GM12878 (cell line): ENCODE measurements at regions not wholly inside any gene's neighbourhood (a gene's known extent, or its start where the extent isn't known, plus 50 kb on each side); places are given as distances from the start of the nearest gene placed in this dataset.

Source experiments
- ATAC-seq: fragments of 200-7000 bp; cut with Tn5 transposase; 3 replicates; pipeline ENCODE4 v1.9.1; 2020; ENCODE audit warnings: mild to moderate bottlenecking, moderate library complexity
- BruUV-seq: library from RNA; stranded (reverse); fragments of 400-500 nt; replicated peaks from 2 replicates; lab custom pipeline; 2021; lab: Mats Ljungman, UMichigan
- CTCF ChIA-PET: fragments of 300-600 bp; sonication (Branson Sonifier 250); formaldehyde crosslinking; extraction: SDS; loops from one replicate; lab custom pipeline; 2021; ENCODE audit warnings: inconsistent platforms; lab: Yijun Ruan, JAX
- POLR2A ChIA-PET: fragments of 350-600 bp; formaldehyde crosslinking; extraction: SDS; loops from one replicate; lab custom pipeline; 2021; ENCODE audit warnings: inconsistent platforms; lab: Charles Lee
- RAD21 ChIA-PET: fragments of 300-600 bp; sonication (Branson Sonifier 250); formaldehyde crosslinking; loops from one replicate; lab custom pipeline; 2023; ENCODE audit warnings: antibody characterized with exemption; ENCODE audit not compliant: unreplicated experiment; lab: Charles Lee
- SMC1A ChIA-PET: fragments of 300-600 bp; sonication (Branson Sonifier 250); formaldehyde crosslinking; loops from one replicate; lab custom pipeline; 2023; ENCODE audit not compliant: unreplicated experiment, uncharacterized antibody; lab: Charles Lee
- DNase-seq: peaks from one replicate; pipeline ENCODE4 v3.0.0-alpha.2; 2011; ENCODE audit warnings: low read depth, low spot score
- FAIRE-seq: peaks from 3 replicates; lab custom pipeline; 2011; peaks lifted over from hg19 to GRCh38; lab: Jason Lieb, UNC
- H2AFZ ChIP-seq: 2 replicates; pipeline ENCODE4 v1.6.0; 2011; ENCODE audit warnings: low read depth, low read length, control low read depth; ENCODE audit not compliant: control insufficient read depth
- H3K27ac ChIP-seq: 2 replicates; pipeline ENCODE4 v1.5.1; 2011; ENCODE audit warnings: control low read depth; ENCODE audit not compliant: control insufficient read depth, insufficient read depth
- H3K27me3 ChIP-seq, 2 experiments: replicated peaks in 1 of 2; 2 replicates each; pipeline versions ENCODE4 v1.6.0 to v1.6.1; 2011; ENCODE audit warnings: low read length in 1 of 2; ENCODE audit not compliant: control insufficient read depth in 2 of 2, insufficient read depth in 2 of 2
- H3K36me3 ChIP-seq, 2 experiments: 2 replicates each; pipeline ENCODE4 v1.5.1; 2011; ENCODE audit warnings: low read length in 1 of 2; ENCODE audit not compliant: control insufficient read depth in 2 of 2, insufficient read depth in 2 of 2
- H3K4me1 ChIP-seq: 2 replicates; pipeline ENCODE4 v1.6.1; 2011; ENCODE audit warnings: mild to moderate bottlenecking, low read length, moderate library complexity, mixed read lengths; ENCODE audit not compliant: control insufficient read depth, insufficient read depth
- H3K4me2 ChIP-seq: 2 replicates; pipeline ENCODE4 v1.6.0; 2011; ENCODE audit warnings: control low read depth; ENCODE audit not compliant: control insufficient read depth, insufficient read depth
- H3K4me3 ChIP-seq: fragments of 200-600 bp; sonication (generic); 2 replicates; pipeline ENCODE4 v1.5.1; 2016
- H3K79me2 ChIP-seq: 2 replicates; pipeline ENCODE4 v1.6.0; 2011; ENCODE audit warnings: low read length; ENCODE audit not compliant: control insufficient read depth, insufficient read depth
- H3K9ac ChIP-seq: 2 replicates; pipeline ENCODE4 v1.8.0; 2011; ENCODE audit warnings: low read length, control low read depth, mixed read lengths; ENCODE audit not compliant: control insufficient read depth, insufficient read depth
- H3K9me3 ChIP-seq: replicated peaks from 3 replicates; pipeline ENCODE4 v1.5.1; 2011; ENCODE audit warnings: mild to moderate bottlenecking, low read length; ENCODE audit not compliant: control insufficient read depth, insufficient read depth
- H4K20me1 ChIP-seq: 2 replicates; pipeline ENCODE4 v1.6.0; 2011; ENCODE audit not compliant: control insufficient read depth, insufficient read depth
- EP300 ChIP-seq, 2 experiments: fragments of 150-350 bp in 1 of 2; IDR thresholded peaks; 2 replicates each; pipeline ENCODE4 v1.6.1; 2011 to 2012; ENCODE audit warnings: low read depth in 2 of 2, low read length in 2 of 2, borderline replicate concordance in 1 of 2, improper control_type of control experiment in 1 of 2, inconsistent platforms in 1 of 2; ENCODE audit not compliant: control insufficient read depth in 1 of 2
- NBN ChIP-seq: fragments of 450-650 bp; IDR thresholded peaks from 2 replicates; pipeline ENCODE4 v1.6.1; 2016
- STAT1 ChIP-seq: fragments of 450-650 bp; conservative IDR thresholded peaks from 2 replicates; pipeline ENCODE4 v1.6.1; 2014; ENCODE audit warnings: antibody characterized with exemption, mild to moderate bottlenecking
- ZNF24 ChIP-seq: fragments of 450-650 bp; IDR thresholded peaks from 2 replicates; pipeline ENCODE4 v1.6.1; 2017; ENCODE audit warnings: antibody characterized with exemption, mild to moderate bottlenecking
- WGBS: methylation state at CpG from one replicate; pipeline ENCODE4 v1.1.6; 2016; ENCODE audit warnings: low lambda C conversion rate; ENCODE audit not compliant: insufficient replicate concordance, insufficient coverage; ENCODE audit errors: missing lambda C conversion rate; 5-methylcytosine and 5-hydroxymethylcytosine counted together
- in situ Hi-C: fragments of 300-500 bp; cut with MboI; formaldehyde crosslinking; loops from 9 replicates; pipeline ENCODE4 v1.14.3; 2018; ENCODE audit warnings: mixed read lengths
- intact Hi-C: fragments of 100-400 bp; cut with micrococcal nuclease; formaldehyde crosslinking; loops from one replicate; pipeline ENCODE4 v1.14.2; 2022; ENCODE audit not compliant: unreplicated experiment
- TF ChIP-seq, protein P1 (sequence below): IDR thresholded peaks from 2 replicates; pipeline ENCODE4 v1.6.1; 2011; ENCODE audit warnings: borderline replicate concordance, low read depth, mild to moderate bottlenecking, moderate library complexity, low read length; ENCODE audit not compliant: insufficient read depth, poor library complexity, severe bottlenecking

DNA sequence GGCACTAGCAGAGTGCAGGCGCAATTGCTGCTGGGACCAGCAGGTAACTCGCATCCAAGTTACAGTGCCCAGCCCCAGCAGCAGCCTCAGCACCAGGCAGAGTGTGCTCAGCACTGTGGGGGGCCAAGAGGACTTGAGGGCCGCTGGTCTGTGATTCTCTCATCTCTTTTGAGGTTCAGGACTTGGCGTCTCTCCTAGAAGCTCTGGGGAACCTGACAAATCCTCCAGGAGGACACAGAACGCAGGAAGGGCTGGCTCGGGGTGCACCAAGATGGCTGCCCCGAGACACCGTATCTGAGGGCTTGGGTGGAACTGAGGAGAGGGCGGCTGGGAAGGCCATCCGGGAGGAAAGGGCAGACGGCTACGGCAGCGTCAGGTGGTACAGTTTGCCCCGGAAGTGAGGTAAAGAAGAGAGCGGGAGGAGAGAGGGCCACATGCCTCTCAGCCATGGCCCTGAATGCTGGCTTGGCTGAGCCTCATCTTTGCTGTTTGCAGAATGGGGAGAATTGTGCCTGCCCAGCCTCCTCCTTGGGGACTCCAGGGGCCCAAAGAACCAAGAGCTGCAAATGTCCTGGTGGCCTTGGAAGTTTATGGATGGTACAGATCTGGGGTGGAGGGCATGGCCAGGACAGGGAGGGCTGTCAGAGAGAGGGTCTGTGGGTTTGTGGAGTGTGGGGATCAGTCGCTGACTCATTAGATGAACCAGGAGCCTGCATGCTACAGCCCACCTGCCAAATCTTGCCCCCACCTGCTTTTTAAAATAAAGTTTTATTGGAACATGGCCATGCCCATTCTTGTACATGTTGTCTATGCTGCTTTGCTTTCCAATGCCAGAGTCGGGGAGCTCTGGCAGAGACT is 78.0 kb downstream of the MYEOV start:
- RAD21 ChIA-PET: no interaction called here
- no peak overlapping the region for H3K4me3 ChIP-seq
- H3K36me3 ChIP-seq: no peaks in the 10 kb centered on the region
- TF ChIP-seq, protein P1, sequence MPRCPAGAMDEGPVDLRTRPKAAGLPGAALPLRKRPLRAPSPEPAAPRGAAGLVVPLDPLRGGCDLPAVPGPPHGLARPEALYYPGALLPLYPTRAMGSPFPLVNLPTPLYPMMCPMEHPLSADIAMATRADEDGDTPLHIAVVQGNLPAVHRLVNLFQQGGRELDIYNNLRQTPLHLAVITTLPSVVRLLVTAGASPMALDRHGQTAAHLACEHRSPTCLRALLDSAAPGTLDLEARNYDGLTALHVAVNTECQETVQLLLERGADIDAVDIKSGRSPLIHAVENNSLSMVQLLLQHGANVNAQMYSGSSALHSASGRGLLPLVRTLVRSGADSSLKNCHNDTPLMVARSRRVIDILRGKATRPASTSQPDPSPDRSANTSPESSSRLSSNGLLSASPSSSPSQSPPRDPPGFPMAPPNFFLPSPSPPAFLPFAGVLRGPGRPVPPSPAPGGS: no peak
- TF ChIP-seq NBN (no peak), STAT1 (no peak), EP300 (IDR thresholded peaks at IDR 0.05; ENCODE audit: borderline replicate concordance in 1 of 2, control insufficient read depth in 1 of 2, low read depth in 2 of 2, low read length in 2 of 2) (no peak), ZNF24 (no peak)
- TF ChIP-seq, all 136 proteins: peak for 0
- ChIA-PET SMC1A (interaction anchor here (0.6 kb wide), 1 partner anchor 74 kb away, joined by 3 read pairs; no protein-coding TSS in a partner anchor), CTCF (no interaction called here), POLR2A (no interaction called here)
- in situ Hi-C loops (no loop called here), intact Hi-C loops (no loop called here)
- peaks cover 4% of the 10 kb centered on the region; the same call in 2 of the 3 replicates for H3K9me3 ChIP-seq
- H3K4me2 ChIP-seq: no peak overlapping the region
- H3K9ac ChIP-seq: no peak overlapping the region
- no peaks in the 10 kb centered on the region for H4K20me1 ChIP-seq
- H3K79me2 ChIP-seq: no peaks in the 10 kb centered on the region
- H3K27ac ChIP-seq: no peak overlapping the region
- H2AFZ ChIP-seq: no peak overlapping the region
- DNase-seq (no peak), FAIRE-seq (no peak), ATAC-seq (no peak)
- WGBS: 58% methylated on average over 17 of the region's 17 CpGs
- H3K27me3 ChIP-seq: no peaks in the 10 kb centered on the region
- no peaks in the 10 kb centered on the region for H3K4me1 ChIP-seq
- BruUV-seq: no TSS peak
